CD1c-positive myeloid dendritic cell (primary cell): ENCODE measurements at regions not wholly inside any gene's neighbourhood (a gene's known extent, or its start where the extent isn't known, plus 50 kb on each side); places are given as distances from the start of the nearest gene placed in this dataset.

ENCODE experiments used
- DNase-seq: peaks from one replicate; pipeline ENCODE4 v3.0.0-alpha.2; 2016; ENCODE audit errors: extremely low spot score

GRCh38 chr18:10033016-10033399, 119.2 kb downstream of the VAPA start:
- DNase-seq: no peak

- DNase-seq: no peak
These were observed 121.6 kb downstream of the VAPA start for GRCh38 chr18:10035281-10035991.

DNA sequence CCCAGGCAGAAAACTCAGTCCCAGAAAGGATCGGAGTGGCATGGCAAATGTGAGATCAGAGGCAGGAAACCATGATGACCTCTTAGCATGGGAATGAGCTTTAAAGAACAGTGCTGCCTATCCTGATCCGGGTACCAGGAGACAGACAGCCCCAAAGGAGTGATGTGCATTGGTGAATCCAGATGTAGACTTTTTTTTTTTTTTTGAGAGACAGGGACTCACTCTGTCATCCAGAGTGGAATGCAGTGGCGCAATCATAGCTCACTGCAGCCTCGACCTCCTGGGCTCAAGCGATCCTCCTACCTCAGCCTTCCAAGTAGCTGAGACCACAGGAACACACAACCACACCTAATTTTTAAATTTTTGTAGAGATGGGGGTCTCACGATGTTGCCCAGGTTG, 122.7 kb downstream of the VAPA start:
- DNase-seq: no peak

GRCh38 chr18:10037181-10037580, 123.4 kb downstream of the VAPA start:
- DNase-seq: no peak

GRCh38 chr18:10038268-10038667, 124.5 kb downstream of the VAPA start:
- no peak for DNase-seq

- DNase-seq: no peak
These were observed 126.6 kb downstream of the VAPA start for GRCh38 chr18:10040287-10041011.

- DNase-seq: no peak
These were observed 127.4 kb downstream of the VAPA start for GRCh38 chr18:10041180-10041579.

- no peak for DNase-seq
These were observed 128.7 kb downstream of the VAPA start for GRCh38 chr18:10042492-10042891.

DNA sequence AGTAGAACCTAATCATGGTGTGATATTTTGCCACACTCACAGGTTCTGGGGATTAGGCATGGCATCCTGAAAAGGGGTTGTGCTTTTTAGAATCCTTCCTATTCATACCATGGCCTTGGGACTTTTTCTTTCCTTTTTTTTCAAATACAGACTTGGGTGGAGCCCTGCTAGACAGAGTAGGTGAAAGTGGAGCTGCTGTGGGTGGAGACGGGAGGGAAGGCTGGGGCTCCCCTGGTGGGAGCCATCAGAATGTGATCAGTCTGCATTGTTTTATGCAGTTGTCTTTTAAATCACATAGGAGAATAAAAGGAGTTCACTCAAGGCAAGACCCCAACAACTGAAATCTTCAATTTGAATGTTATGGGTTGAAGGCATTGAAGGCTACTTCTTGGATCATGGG, 130.2 kb downstream of the VAPA start:
- no peak for DNase-seq

- no peak for DNase-seq
These were observed 131.6 kb downstream of the VAPA start for GRCh38 chr18:10045296-10045891.

DNA sequence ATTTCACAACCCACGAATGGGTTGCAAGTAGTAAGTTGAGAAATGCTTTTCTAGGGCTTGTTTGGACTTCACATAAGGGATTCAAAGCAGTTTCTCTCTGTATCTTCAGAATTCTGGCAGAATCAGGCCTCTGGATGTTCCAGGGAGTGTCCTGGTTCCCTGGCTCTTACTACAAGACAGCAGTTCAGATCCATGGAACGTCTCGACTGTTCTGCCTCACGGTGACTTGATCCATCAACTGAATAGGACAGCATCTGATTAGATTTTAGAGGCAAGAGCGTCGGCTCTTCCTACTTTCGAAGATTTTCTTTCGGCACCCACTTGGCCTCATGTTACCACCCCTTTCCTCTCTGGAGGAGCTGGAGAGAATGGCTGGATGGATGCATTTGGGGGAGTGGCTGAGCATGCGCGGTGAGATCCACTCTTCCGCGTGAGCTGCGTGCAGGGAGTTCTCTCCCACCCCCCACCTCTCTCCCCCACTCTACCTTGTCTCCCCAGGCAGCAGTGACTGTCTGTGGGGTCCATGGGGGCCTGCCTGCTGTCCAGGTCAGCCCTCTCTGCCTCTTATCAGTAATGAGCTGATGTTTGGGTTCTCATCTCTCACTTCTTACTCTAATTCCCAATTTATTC, 132.5 kb downstream of the VAPA start:
- DNase-seq: no peak

DNA sequence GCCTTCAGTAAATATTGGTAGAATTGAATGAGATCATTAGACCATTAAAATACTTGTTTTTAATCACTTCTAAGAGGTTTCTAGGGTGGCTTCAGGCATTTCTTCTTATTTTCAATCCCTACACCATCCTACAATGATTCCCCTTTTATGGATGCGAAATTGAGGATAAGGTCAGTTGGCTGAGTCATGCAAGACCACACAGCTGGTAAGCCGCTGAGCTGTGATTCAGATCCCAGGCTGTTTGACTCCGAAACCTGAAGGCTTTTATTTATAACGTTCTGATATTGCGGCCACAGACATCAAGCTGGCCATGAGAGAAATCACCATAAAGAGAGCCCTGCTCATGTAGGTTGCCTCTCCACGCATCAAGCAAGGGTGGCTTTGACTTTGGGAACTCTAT, 133.4 kb downstream of the VAPA start:
- DNase-seq: no peak

DNA sequence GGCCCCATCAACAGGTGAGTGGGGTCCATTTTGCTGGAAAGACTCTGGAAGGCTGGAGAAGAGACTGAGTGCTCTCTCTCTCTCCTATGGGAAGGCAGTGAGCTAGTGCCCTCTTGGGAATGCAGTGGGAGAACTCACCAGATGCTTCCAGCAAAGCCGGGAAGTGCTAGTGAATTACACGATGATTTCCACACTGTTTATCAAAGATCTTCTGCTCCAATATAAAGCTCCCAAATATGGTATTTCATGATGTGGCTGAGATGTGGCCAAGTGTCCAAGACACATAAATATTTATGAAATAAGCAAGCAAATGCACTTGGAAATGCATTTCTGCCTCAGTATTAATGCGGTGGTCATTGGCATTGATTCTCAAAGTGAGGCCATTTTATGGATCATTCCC, 135.9 kb downstream of the VAPA start:
- no peak for DNase-seq

- DNase-seq: no peak
These were observed 137.1 kb downstream of the VAPA start for GRCh38 chr18:10050956-10051355.

DNA sequence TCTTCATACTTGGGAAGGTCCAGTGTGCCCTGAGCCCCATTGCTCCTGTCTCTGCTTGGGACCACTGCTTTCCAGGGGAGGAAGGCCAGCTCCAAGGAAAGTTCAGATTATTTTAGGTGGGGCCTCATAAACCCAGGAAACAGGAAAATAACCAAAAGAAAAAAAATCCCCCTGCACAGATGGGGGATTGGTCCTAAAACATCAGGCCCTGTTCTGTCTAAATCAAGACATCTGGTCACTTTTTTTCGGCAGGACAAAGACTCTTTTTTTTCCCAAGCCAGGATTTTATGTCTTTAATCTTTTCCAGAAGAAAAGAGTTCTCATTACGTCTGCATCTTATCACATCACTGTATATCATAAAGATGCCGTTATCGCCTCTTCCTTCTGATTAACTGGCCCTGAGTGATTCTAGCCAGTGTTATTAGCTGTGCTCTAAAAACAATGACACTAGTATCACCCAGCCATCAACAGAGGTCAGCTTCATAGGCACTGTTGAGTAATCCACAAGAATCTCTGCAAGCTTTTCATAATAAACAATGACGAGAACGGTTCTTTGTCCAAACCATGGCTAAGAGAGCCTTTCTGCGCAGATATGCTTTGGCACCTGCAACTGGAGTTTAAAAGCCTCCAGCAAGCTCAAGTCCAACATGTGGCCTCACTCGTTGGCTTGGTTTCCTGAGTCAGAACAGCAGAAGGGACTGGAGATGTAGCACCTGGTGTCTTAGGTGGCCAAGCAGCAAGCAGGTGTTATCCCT, 138.2 kb downstream of the VAPA start:
- no peak for DNase-seq

GRCh38 chr18:10052871-10053270, 139.1 kb downstream of the VAPA start:
- DNase-seq: no peak

DNA sequence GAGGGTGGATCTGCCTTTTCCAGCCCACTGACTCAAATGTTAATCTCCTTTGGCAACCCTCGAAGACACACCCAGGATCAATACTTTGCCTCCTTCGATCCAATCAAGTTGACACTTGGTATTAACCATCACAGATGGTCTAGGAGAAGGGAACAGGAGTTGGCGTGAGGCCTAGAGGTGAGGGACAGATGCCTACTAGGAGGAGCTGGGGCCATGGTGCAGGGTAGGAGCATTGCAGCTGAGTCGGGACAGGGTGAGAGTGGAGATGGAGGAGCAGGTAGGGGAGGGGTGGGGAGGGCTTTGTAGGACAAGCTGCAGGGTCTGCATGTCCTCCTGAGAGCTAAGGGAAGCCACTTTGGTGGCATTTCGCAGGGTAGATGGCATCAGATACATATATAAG, 140.0 kb downstream of the VAPA start:
- no peak for DNase-seq

- no peak for DNase-seq
These were observed 140.6 kb downstream of the VAPA start for GRCh38 chr18:10054366-10054765.

GRCh38 chr18:10055125-10055750, 141.4 kb downstream of the VAPA start:
- DNase-seq: no peak

DNA sequence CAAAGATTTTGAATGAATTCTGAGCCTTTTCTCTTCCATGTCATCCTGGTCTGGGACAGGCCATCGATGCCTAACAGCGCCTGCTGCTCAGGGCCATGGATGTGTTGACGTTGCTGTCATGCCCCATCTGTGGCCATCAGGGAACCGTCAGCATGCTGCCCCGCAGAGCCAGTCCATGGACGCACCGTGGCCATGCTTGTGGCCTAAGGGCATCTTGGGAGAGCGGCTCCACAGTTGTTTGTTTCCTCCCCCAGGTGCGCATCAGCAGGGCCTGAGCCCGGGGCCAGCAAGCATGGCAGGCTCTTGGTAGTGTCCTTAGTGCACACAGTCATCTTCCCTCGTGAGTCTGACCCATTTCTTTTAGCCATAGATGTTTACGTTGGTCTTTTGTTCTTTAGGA, 142.7 kb downstream of the VAPA start:
- DNase-seq: no peak

GRCh38 chr18:10057401-10057893, 143.6 kb downstream of the VAPA start:
- DNase-seq: peak; percentile 86
